ENCODE measurements at regions not wholly inside any gene's neighbourhood (a gene's known extent, or its start where the extent isn't known, plus 50 kb on each side); places are given as distances from the start of the nearest gene placed in this dataset.

GRCh38 chr20:21653628-21654027 lies 51.8 kb upstream of the PAX1 start:
- DNase-seq: no peak

- no peak for DNase-seq
Observed at GRCh38 chr20:21643417-21643816, 62.0 kb upstream of the PAX1 start.

GRCh38 chr20:21640556-21640955 lies 64.9 kb upstream of the PAX1 start:
- DNase-seq: peak; percentile 33

- no peak for DNase-seq
Observed at GRCh38 chr20:21633829-21634228, 71.6 kb upstream of the PAX1 start.

- DNase-seq: peak; percentile 30
Observed at GRCh38 chr20:21632735-21633053, 72.8 kb upstream of the PAX1 start.

- peak; percentile 41 for DNase-seq
Observed at GRCh38 chr20:21632031-21632734, 73.3 kb upstream of the PAX1 start.

- no peak for DNase-seq
Observed at GRCh38 chr20:21628800-21629199, 76.7 kb upstream of the PAX1 start.

GRCh38 chr20:21623781-21624094 lies 81.7 kb upstream of the PAX1 start:
- DNase-seq: no peak

- no peak for DNase-seq
Observed at GRCh38 chr20:21623074-21623780, 82.2 kb upstream of the PAX1 start.

- no peak for DNase-seq
Observed at GRCh38 chr20:21622097-21622857, 83.2 kb upstream of the PAX1 start.

GRCh38 chr20:21618759-21619416 lies 86.6 kb upstream of the PAX1 start:
- no peak for DNase-seq

GRCh38 chr20:21615617-21616080 lies 89.8 kb upstream of the PAX1 start:
- DNase-seq: peak; percentile 85

GRCh38 chr20:21614980-21615379 lies 90.5 kb upstream of the PAX1 start:
- DNase-seq: no peak

GRCh38 chr20:21613512-21613911 lies 92.0 kb upstream of the PAX1 start:
- DNase-seq: no peak

GRCh38 chr20:21609981-21610380 lies 95.5 kb upstream of the PAX1 start:
- DNase-seq: no peak

GRCh38 chr20:21609221-21609620 lies 95.4 kb upstream of the NKX2-2 start:
- no peak for DNase-seq

GRCh38 chr20:21608777-21609176 lies 94.9 kb upstream of the NKX2-2 start:
- DNase-seq: no peak

- no peak for DNase-seq
Observed at GRCh38 chr20:21607971-21608725, 94.3 kb upstream of the NKX2-2 start.

GRCh38 chr20:21601799-21602198 lies 87.9 kb upstream of the NKX2-2 start:
- DNase-seq: no peak

- no peak for DNase-seq
Observed at GRCh38 chr20:21586682-21587081, 72.8 kb upstream of the NKX2-2 start.

GRCh38 chr20:21583486-21584168 lies 69.8 kb upstream of the NKX2-2 start:
- no peak for DNase-seq

- DNase-seq: no peak
Observed at GRCh38 chr20:21577551-21577950, 63.7 kb upstream of the NKX2-2 start.

Data from eye (tissue), 1 donor.